SU-DHL-6 (cell line): ENCODE measurements at regions not wholly inside any gene's neighbourhood (a gene's known extent, or its start where the extent isn't known, plus 50 kb on each side); places are given as distances from the start of the nearest gene placed in this dataset.

Source experiments
- EZH2phosphoT487 ChIP-seq: fragments of 200-600 bp; sonication (generic), shearing (Covaris generic); conservative IDR thresholded peaks from 2 replicates; pipeline ENCODE4 v1.6.1; 2018; ENCODE audit warnings: mild to moderate bottlenecking, antibody characterized with exemption, low read length, moderate library complexity, mixed read lengths
- TF ChIP-seq, protein P1 (sequence below): fragments of 200-600 bp; sonication (generic); IDR thresholded peaks from one replicate; pipeline ENCODE4 v1.5.1; 2017; ENCODE audit warnings: antibody characterized with exemption, mild to moderate bottlenecking, low read length, moderate library complexity; ENCODE audit not compliant: insufficient read depth, poor library complexity, severe bottlenecking

DNA sequence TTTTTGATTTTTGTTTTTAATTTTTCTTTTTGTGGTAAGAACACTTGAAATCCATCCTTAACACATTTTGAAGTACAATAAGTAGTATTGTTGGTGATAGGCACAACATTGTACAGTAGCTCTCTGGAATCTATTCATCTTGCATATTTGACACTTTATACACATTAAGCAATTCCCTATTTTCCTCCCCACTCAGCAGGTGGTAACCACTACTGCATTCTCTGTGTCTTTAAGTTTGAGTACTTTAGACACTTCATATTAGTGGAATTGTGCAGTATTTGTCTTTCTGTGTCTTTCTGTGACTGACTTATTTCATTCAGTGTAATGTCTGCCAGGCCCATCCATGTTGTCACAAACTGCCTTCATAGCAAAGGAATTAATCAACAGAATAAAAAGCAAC lies 471.7 kb upstream of the CDH20 start:
- TF ChIP-seq, protein P1, sequence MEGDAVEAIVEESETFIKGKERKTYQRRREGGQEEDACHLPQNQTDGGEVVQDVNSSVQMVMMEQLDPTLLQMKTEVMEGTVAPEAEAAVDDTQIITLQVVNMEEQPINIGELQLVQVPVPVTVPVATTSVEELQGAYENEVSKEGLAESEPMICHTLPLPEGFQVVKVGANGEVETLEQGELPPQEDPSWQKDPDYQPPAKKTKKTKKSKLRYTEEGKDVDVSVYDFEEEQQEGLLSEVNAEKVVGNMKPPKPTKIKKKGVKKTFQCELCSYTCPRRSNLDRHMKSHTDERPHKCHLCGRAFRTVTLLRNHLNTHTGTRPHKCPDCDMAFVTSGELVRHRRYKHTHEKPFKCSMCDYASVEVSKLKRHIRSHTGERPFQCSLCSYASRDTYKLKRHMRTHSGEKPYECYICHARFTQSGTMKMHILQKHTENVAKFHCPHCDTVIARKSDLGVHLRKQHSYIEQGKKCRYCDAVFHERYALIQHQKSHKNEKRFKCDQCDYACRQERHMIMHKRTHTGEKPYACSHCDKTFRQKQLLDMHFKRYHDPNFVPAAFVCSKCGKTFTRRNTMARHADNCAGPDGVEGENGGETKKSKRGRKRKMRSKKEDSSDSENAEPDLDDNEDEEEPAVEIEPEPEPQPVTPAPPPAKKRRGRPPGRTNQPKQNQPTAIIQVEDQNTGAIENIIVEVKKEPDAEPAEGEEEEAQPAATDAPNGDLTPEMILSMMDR = no peak
- no peak for TF ChIP-seq EZH2phosphoT487
